BLaER1 treated with 17β-estradiol and CSF1 and Interleukin-3, amounts not matched to agents 10 nM and 100 nM (cell line): ENCODE measurements at regions not wholly inside any gene's neighbourhood (a gene's known extent, or its start where the extent isn't known, plus 50 kb on each side); places are given as distances from the start of the nearest gene placed in this dataset.
A peak's percentile ranks its signal among the peaks of the same experiment; 100 is the strongest.

Source experiments
- H3K27ac ChIP-seq, 11 experiments: shearing (Covaris generic); formaldehyde crosslinking; 2 replicates each; pipeline ENCODE4 v1.8.1; 2022
- H3K27me3 ChIP-seq, 11 experiments: shearing (Covaris generic); formaldehyde crosslinking; 2 replicates each; pipeline ENCODE4 v1.8.1; 2022
- H3K36me3 ChIP-seq, 11 experiments: shearing (Covaris generic); formaldehyde crosslinking; 2 replicates each; pipeline ENCODE4 v1.8.1; 2022
- H3K4me1 ChIP-seq, 10 experiments: shearing (Covaris generic); formaldehyde crosslinking; 2 replicates each; pipeline ENCODE4 v1.8.1; 2022
- H3K4me2 ChIP-seq, 11 experiments: shearing (Covaris generic); formaldehyde crosslinking; 2 replicates each; pipeline ENCODE4 v1.8.1; 2022
- H3K4me3 ChIP-seq, 10 experiments: shearing (Covaris generic); formaldehyde crosslinking; 2 replicates each; pipeline ENCODE4 v1.8.1; 2022
- H3K9ac ChIP-seq, 11 experiments: shearing (Covaris generic); formaldehyde crosslinking; 2 replicates each; pipeline ENCODE4 v1.8.1; 2022
- H3K9me3 ChIP-seq, 11 experiments: shearing (Covaris generic); formaldehyde crosslinking; replicated peaks in 1 of 11; 2 replicates each; pipeline ENCODE4 v1.8.1; 2022
- H4K20me1 ChIP-seq, 11 experiments: shearing (Covaris generic); formaldehyde crosslinking; 2 replicates each; pipeline ENCODE4 v1.8.1; 2022
- Cebpa-rat ChIP-seq, 11 experiments: shearing (Covaris generic); IDR thresholded peaks; 2 replicates each; pipeline ENCODE4 v1.8.1; 2022

GRCh38 chr4:41477181-41477905, 60.6 kb upstream of the LIMCH1 start:
- Histone ChIP-seq H3K27me3 (no peaks in the 10 kb centered on the region), H3K4me3 (no peak overlapping the region), H3K9me3 (no peaks in the 10 kb centered on the region), H3K36me3 (no peaks in the 10 kb centered on the region), H3K27ac (no peak overlapping the region), H3K4me2 (no peak overlapping the region), H4K20me1 (no peaks in the 10 kb centered on the region), H3K4me1 (no peaks in the 10 kb centered on the region), H3K9ac (no peak overlapping the region)
- TF ChIP-seq Cebpa-rat (IDR thresholded peaks at IDR 0.05) = no peak

DNA sequence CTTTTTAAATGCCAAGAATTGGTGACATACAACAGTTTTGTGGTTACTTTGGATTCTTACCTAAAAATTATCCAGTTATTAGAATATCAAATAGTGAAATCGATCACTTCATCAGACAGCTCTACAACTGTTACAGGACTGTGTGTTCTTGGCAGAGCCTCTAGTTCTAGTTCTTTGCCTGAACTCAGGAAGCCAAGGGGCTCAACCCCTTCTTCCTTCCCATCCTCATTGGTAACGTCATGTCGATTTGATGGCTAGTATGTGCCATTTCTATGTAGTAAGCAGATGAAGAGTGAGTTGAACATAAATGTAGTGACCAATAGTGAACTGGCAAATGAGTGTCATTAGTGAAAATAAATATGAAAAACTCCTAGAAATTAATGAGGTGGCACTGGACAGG, 59.4 kb upstream of the LIMCH1 start:
- no peak for TF ChIP-seq Cebpa-rat (IDR thresholded peaks at IDR 0.05)
- Histone ChIP-seq H3K4me3 (no peak overlapping the region), H3K4me2 (no peak overlapping the region), H3K27ac (no peak overlapping the region), H3K27me3 (no peaks in the 10 kb centered on the region), H4K20me1 (no peaks in the 10 kb centered on the region), H3K4me1 (no peaks in the 10 kb centered on the region), H3K9ac (no peak overlapping the region), H3K36me3 (no peaks in the 10 kb centered on the region), H3K9me3 (no peaks in the 10 kb centered on the region)

GRCh38 chr4:41480896-41481311, 57.1 kb upstream of the LIMCH1 start:
- peaks cover 0 to 13% (median 0%) of the 10 kb centered on the region in 10 experiments; a peak in 7 of 20 replicates for H3K4me1 ChIP-seq
- no peaks in the 10 kb centered on the region for H4K20me1 ChIP-seq
- no peak overlapping the region for H3K9ac ChIP-seq
- no peak overlapping the region for H3K27ac ChIP-seq
- H3K4me3 ChIP-seq = no peak overlapping the region
- H3K36me3 ChIP-seq = no peaks in the 10 kb centered on the region
- no peaks in the 10 kb centered on the region for H3K27me3 ChIP-seq
- no peak for TF ChIP-seq Cebpa-rat (IDR thresholded peaks at IDR 0.05)
- H3K4me2 ChIP-seq = no peak overlapping the region
- H3K9me3 ChIP-seq = no peaks in the 10 kb centered on the region

DNA sequence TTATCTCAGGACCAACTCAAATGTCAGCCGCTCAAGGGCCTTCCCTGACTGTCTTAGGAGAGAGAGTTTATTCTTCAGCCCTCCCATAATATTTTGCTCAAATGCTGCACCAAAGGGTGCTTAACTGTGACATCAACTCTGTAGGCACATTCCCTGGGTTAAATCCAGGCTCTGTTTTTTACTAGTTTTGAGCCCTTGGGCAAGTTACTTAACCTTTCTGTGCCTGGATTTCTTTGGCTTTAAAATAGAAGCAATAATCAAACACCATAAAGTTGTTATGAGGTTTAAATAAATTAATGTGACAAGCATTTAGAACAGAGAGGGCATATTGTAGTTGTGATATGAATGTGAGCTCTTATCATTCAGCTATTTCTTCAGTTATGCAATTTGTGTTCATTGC, 54.2 kb upstream of the LIMCH1 start:
- peaks cover 0 to 14% (median 0%) of the 10 kb centered on the region in 10 experiments; a peak in 7 of 20 replicates for H3K4me1 ChIP-seq
- H3K9me3 ChIP-seq = no peaks in the 10 kb centered on the region
- H4K20me1 ChIP-seq = no peaks in the 10 kb centered on the region
- no peak overlapping the region for H3K4me2 ChIP-seq
- no peak overlapping the region for H3K27ac ChIP-seq
- no peak for TF ChIP-seq Cebpa-rat (IDR thresholded peaks at IDR 0.05)
- no peak overlapping the region for H3K4me3 ChIP-seq
- H3K36me3 ChIP-seq = no peaks in the 10 kb centered on the region
- H3K9ac ChIP-seq = no peak overlapping the region
- no peaks in the 10 kb centered on the region for H3K27me3 ChIP-seq

- Histone ChIP-seq H3K27ac (no peak overlapping the region), H3K4me1 (peaks cover 0 to 14% (median 0%) of the 10 kb centered on the region in 10 experiments; a peak in 7 of 20 replicates), H3K9me3 (peaks cover 0 to 2% (median 0%) of the 10 kb centered on the region in 11 experiments; a peak in 2 of 22 replicates), H3K4me3 (no peak overlapping the region), H3K36me3 (no peaks in the 10 kb centered on the region), H3K4me2 (peak overlapping the region in 3 of 11 experiments; percentile 6 to 56 (median 18); a peak in 4 of 22 replicates), H3K27me3 (no peaks in the 10 kb centered on the region), H4K20me1 (no peaks in the 10 kb centered on the region), H3K9ac (no peak overlapping the region)
- no peak for TF ChIP-seq Cebpa-rat (IDR thresholded peaks at IDR 0.05)
Observed at GRCh38 chr4:41485041-41485440, 52.9 kb upstream of the LIMCH1 start.

DNA sequence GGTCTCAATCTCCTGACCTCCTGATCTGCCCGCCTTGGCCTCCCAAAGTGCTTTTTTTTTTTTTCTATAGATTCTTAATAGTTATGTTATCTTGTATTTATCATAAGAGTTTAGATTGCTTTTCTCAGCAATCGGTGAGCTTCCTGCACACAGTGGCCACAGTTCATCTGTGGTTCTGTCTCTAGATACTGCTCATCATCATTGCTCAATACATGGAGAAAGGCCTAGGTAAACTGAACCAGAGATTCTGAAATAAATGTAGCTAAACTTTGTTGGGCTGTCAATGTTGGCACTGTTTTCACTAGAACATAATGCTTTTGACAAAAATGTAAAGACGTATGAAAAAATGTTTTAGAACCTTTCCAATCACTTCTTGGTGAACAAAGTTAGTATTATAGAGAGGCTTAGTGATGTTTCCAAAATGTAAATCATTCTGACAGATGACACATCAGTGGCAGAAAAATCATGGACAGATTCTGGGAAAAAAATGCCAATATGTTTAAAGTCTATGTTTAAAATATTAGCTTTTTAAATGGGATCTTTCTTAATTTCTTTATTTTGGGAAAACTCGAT, 50.0 kb upstream of the LIMCH1 start:
- no peak overlapping the region for H3K4me2 ChIP-seq
- no peak for TF ChIP-seq Cebpa-rat (IDR thresholded peaks at IDR 0.05)
- H3K27ac ChIP-seq = no peak overlapping the region
- no peak overlapping the region for H3K9ac ChIP-seq
- H3K27me3 ChIP-seq = no peaks in the 10 kb centered on the region
- H3K4me1 ChIP-seq = peaks cover 0 to 14% (median 0%) of the 10 kb centered on the region in 10 experiments; a peak in 7 of 20 replicates
- no peak overlapping the region for H3K4me3 ChIP-seq
- no peaks in the 10 kb centered on the region; a peak in 1 of 22 replicates for H3K36me3 ChIP-seq
- no peaks in the 10 kb centered on the region for H4K20me1 ChIP-seq
- H3K9me3 ChIP-seq = peaks cover 18 to 28% (median 25%) of the 10 kb centered on the region in 11 experiments
